Adrenal gland (tissue), 5 donors: ENCODE measurements at regions not wholly inside any gene's neighbourhood (a gene's known extent, or its start where the extent isn't known, plus 50 kb on each side); places are given as distances from the start of the nearest gene placed in this dataset.
"Not testable (repeated sequence)": the region's sequence is repeated elsewhere in the genome, so short reads cannot be mapped to it uniquely, and the experiment has no call there.

Experiments used
- CTCF ChIP-seq, 6 experiments: fragments of 450-650 bp in 4 of 6; fragments of 200-600 bp in 2 of 6; sonication (generic) in 1 of 6; IDR thresholded peaks; 1 replicate in 5 of 6; 2 replicates in 1 of 6; pipeline versions ENCODE4 v1.5.1 to v1.8.0; 2016 to 2021; ENCODE audit warnings: antibody characterized with exemption in 6 of 6, mild to moderate bottlenecking in 2 of 6, moderate library complexity in 1 of 6
- POLR2A ChIP-seq, 2 donors: fragments of 450-650 bp; IDR thresholded peaks; one replicate each; pipeline ENCODE4 v1.6.1; 2017; ENCODE audit warnings: antibody characterized with exemption in 2 of 2, mild to moderate bottlenecking in 2 of 2, moderate library complexity in 1 of 2
- donor health status: DM: no; HTN: no; CAD: no.

- TF ChIP-seq POLR2A, CTCF (IDR thresholded peaks at IDR 0.05): not testable (repeated sequence)
Observed at GRCh38 chr4:134914250-134914649, 712.7 kb upstream of the PABPC4L start.
